Heart left ventricle (tissue), 13 donors: ENCODE measurements at regions not wholly inside any gene's neighbourhood (a gene's known extent, or its start where the extent isn't known, plus 50 kb on each side); places are given as distances from the start of the nearest gene placed in this dataset.

Experiments
- POLR2A ChIP-seq, 2 donors: fragments of 450-650 bp; IDR thresholded peaks; one replicate each; pipeline ENCODE4 v1.6.1; 2017; ENCODE audit warnings: antibody characterized with exemption in 2 of 2, mild to moderate bottlenecking in 2 of 2, moderate library complexity in 2 of 2
- TF ChIP-seq, protein P1 (sequence below), 12 donors: fragments of 200-600 bp; sonication (generic) in 4 of 12; IDR thresholded peaks; one replicate each; pipeline versions ENCODE4 v1.5.0 to v1.8.0; 2018 to 2022; ENCODE audit warnings: antibody characterized with exemption in 12 of 12, mild to moderate bottlenecking in 5 of 12
- donor health status: ischemic (EF 13 %, LVEDD 7.1; RV severe dilation, severe dysfunction).
- donor health status: DM: no; HTN: yes; CAD: no.
- donor health status: DM: no; HTN: no; CAD: no.
- donor health status: ischemic (EF 25% LVEDD 6.9; RV normal size, moderate dysfunction).
- donor health status: ischemic (EF 25% LVEDD 5.7; RV mildly dilated, moderate dysfunction).
- donor health status: ischemic (EF 35%, LVEDD 5.7; RV mildly dilated, moderate dysfunction).
- donor health status: nonischemic (EF 11% LVEDD 7.7; RV severe dilation, severe dysfunction).
- donor health status: DM: yes; HTN: yes; CAD: no.
- donor health status: PGD.
- donor health status: ischemic (EF 29% LVEDD 5.4; RV normal size, mild dysfunction).
- donor health status: nonischemic (EF 23%, LVEDD 6.1; RV moderate dilation, normal function).

DNA sequence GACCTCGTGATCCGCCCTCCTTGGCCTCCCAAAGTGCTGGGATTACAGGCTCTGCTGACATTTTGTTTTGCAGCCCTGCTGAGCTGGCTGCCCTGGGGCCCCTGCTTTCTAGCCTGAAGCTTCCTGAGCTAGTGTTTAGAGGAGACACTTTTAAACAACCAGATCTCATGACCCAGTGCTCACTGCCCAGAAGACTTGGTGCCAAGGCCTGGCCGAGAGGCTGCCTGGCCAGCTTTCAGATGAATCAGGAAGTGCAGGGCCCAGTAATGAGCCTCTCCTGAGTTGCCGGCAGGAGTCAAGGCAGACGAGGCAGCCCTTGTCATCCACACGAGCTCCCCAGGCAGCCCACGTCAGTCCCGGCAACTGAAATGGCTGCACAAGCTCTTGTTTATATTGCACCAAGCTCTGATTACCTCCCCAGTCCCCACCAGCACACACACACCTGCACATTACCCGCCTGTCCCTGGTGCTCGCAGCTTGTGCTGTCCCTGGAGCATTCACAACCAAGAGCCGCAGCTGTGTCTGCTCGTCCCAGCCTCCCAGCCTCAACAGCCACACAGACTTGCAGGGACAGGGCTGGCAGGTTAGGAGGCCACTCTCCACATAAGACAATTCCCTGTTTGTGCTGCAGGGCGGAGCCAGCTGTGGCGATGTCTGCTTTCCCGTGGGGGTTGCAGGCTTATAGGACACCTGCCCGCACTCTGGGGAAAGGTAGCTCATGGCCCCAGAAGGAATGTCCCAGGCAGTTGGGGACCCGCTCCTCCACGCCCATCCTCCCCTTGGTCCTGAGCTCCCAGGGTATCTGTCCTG lies 331.2 kb upstream of the MYT1L start:
- TF ChIP-seq, protein P1, sequence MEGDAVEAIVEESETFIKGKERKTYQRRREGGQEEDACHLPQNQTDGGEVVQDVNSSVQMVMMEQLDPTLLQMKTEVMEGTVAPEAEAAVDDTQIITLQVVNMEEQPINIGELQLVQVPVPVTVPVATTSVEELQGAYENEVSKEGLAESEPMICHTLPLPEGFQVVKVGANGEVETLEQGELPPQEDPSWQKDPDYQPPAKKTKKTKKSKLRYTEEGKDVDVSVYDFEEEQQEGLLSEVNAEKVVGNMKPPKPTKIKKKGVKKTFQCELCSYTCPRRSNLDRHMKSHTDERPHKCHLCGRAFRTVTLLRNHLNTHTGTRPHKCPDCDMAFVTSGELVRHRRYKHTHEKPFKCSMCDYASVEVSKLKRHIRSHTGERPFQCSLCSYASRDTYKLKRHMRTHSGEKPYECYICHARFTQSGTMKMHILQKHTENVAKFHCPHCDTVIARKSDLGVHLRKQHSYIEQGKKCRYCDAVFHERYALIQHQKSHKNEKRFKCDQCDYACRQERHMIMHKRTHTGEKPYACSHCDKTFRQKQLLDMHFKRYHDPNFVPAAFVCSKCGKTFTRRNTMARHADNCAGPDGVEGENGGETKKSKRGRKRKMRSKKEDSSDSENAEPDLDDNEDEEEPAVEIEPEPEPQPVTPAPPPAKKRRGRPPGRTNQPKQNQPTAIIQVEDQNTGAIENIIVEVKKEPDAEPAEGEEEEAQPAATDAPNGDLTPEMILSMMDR (IDR thresholded peaks at IDR 0.05), result no peak
- no peak for TF ChIP-seq POLR2A (IDR thresholded peaks at IDR 0.05)
